ENCODE measurements at regions not wholly inside any gene's neighbourhood (a gene's known extent, or its start where the extent isn't known, plus 50 kb on each side); places are given as distances from the start of the nearest gene placed in this dataset.
"Not testable (repeated sequence)": the region's sequence is repeated elsewhere in the genome, so short reads cannot be mapped to it uniquely, and the experiment has no call there.

DNA sequence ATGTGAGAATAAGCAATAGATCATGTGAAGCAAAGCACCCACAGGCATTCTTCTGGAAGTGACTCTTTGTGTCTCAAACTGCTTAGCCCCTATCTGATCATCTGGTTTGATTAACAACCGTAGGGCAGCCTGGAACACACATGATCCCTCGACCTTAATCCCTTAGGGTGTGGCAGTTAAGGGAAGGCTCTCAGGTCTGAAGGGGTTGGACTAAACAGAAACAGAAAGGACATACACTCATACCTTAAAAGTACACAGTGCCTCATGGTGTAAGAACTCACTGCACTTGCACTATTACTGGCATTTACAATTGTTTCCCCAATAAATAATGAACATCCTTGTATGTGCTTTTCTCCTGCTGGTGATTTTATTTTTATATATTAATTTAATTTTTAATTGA, 640.9 kb downstream of the CCSER2 start:
- TF ChIP-seq POLR2A (IDR thresholded peaks at IDR 0.05), result not testable (repeated sequence)
- TF ChIP-seq, protein P1, sequence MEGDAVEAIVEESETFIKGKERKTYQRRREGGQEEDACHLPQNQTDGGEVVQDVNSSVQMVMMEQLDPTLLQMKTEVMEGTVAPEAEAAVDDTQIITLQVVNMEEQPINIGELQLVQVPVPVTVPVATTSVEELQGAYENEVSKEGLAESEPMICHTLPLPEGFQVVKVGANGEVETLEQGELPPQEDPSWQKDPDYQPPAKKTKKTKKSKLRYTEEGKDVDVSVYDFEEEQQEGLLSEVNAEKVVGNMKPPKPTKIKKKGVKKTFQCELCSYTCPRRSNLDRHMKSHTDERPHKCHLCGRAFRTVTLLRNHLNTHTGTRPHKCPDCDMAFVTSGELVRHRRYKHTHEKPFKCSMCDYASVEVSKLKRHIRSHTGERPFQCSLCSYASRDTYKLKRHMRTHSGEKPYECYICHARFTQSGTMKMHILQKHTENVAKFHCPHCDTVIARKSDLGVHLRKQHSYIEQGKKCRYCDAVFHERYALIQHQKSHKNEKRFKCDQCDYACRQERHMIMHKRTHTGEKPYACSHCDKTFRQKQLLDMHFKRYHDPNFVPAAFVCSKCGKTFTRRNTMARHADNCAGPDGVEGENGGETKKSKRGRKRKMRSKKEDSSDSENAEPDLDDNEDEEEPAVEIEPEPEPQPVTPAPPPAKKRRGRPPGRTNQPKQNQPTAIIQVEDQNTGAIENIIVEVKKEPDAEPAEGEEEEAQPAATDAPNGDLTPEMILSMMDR (IDR thresholded peaks at IDR 0.05), result not testable (repeated sequence)
